ENCODE measurements at regions not wholly inside any gene's neighbourhood (a gene's known extent, or its start where the extent isn't known, plus 50 kb on each side); places are given as distances from the start of the nearest gene placed in this dataset.

DNA sequence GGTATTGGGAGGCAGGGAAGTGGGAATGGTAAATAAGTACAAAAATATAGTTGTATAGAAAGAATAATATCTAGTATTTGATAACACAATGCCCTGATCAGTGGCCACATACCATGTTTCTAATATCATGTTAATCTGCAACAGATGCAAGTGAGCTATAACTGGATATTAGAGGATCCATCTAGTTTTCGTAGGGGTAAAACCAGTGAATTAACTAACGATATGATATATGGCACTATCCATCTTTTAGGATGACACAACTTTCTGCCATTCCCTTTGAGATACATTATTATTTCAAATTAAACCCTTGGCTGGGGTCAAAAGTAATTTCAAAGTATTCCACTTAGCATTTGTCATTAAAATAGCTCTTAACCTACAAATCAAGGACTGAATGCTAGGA lies 1686.2 kb downstream of the SLITRK1 start:
- no peak for TF ChIP-seq NFE2L2 (IDR thresholded peaks at IDR 0.05; ENCODE audit: low read depth, low read length)
- TF ChIP-seq, protein P1, sequence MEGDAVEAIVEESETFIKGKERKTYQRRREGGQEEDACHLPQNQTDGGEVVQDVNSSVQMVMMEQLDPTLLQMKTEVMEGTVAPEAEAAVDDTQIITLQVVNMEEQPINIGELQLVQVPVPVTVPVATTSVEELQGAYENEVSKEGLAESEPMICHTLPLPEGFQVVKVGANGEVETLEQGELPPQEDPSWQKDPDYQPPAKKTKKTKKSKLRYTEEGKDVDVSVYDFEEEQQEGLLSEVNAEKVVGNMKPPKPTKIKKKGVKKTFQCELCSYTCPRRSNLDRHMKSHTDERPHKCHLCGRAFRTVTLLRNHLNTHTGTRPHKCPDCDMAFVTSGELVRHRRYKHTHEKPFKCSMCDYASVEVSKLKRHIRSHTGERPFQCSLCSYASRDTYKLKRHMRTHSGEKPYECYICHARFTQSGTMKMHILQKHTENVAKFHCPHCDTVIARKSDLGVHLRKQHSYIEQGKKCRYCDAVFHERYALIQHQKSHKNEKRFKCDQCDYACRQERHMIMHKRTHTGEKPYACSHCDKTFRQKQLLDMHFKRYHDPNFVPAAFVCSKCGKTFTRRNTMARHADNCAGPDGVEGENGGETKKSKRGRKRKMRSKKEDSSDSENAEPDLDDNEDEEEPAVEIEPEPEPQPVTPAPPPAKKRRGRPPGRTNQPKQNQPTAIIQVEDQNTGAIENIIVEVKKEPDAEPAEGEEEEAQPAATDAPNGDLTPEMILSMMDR (conservative IDR thresholded peaks at IDR 0.05; ENCODE audit: low read depth, low read length), result no peak
- TF ChIP-seq POLR2A (IDR thresholded peaks at IDR 0.05; ENCODE audit: low read depth, low read length), result no peak
- no peak for TF ChIP-seq RAD21 (IDR thresholded peaks at IDR 0.05; ENCODE audit: low read length)
- TF ChIP-seq RFX5 (IDR thresholded peaks at IDR 0.05; ENCODE audit: low read depth, low read length), result no peak
- TF ChIP-seq MAFK (IDR thresholded peaks at IDR 0.05; ENCODE audit: low read depth, low read length), result no peak
- no peak for TF ChIP-seq SMC3 (IDR thresholded peaks at IDR 0.05; ENCODE audit: low read depth, low read length)
- TF ChIP-seq MXI1 (IDR thresholded peaks at IDR 0.05; ENCODE audit: borderline replicate concordance, low read depth, low read length), result no peak
- TF ChIP-seq BHLHE40 (IDR thresholded peaks at IDR 0.05; ENCODE audit: low read depth, low read length), result no peak
- TF ChIP-seq CHD1 (IDR thresholded peaks at IDR 0.05; ENCODE audit: low read depth, low read length), result no peak
- TF ChIP-seq FOS (IDR thresholded peaks at IDR 0.05; ENCODE audit: low read depth, low read length), result no peak
- TF ChIP-seq, protein P2, sequence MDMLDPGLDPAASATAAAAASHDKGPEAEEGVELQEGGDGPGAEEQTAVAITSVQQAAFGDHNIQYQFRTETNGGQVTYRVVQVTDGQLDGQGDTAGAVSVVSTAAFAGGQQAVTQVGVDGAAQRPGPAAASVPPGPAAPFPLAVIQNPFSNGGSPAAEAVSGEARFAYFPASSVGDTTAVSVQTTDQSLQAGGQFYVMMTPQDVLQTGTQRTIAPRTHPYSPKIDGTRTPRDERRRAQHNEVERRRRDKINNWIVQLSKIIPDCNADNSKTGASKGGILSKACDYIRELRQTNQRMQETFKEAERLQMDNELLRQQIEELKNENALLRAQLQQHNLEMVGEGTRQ (IDR thresholded peaks at IDR 0.05; ENCODE audit: low read depth, low read length), result no peak

All from IMR-90 (cell line).